CD4-positive, alpha-beta T cell (primary cell): ENCODE measurements at regions not wholly inside any gene's neighbourhood (a gene's known extent, or its start where the extent isn't known, plus 50 kb on each side); places are given as distances from the start of the nearest gene placed in this dataset.

Source experiments
- ATAC-seq: fragments of 200-7000 bp; cut with Tn5 transposase; one replicate; pipeline ENCODE4 v1.10.0; 2022; ENCODE audit warnings: mild to moderate bottlenecking; ENCODE audit not compliant: poor library complexity
- CTCF ChIA-PET: fragments of 350-600 bp; sonication (Branson Sonifier 250); formaldehyde crosslinking; loops from one replicate; lab custom pipeline; 2021; ENCODE audit warnings: antibody characterized with exemption, inconsistent platforms; lab: Charles Lee
- POLR2A ChIA-PET: fragments of 350-600 bp; sonication (Branson Sonifier 250); formaldehyde crosslinking; loops from one replicate; lab custom pipeline; 2021; ENCODE audit warnings: antibody characterized with exemption, inconsistent platforms; lab: Charles Lee
- DNase-seq, 14 experiments: peaks; one replicate each; pipeline ENCODE4 v3.0.0-alpha.2; 2013 to 2020; ENCODE audit warnings: mixed read lengths in 2 of 14
- H3K27ac ChIP-seq, 2 donors: one replicate each; pipeline versions ENCODE4 v1.5.1 to v1.7.0; 2013; ENCODE audit warnings: low read length in 2 of 2, low read depth in 1 of 2, mild to moderate bottlenecking in 1 of 2
- H3K27me3 ChIP-seq, 2 experiments: 1 replicate in 1 of 2; 2 replicates in 1 of 2; pipeline versions ENCODE4 v1.6.1 to v1.7.0; 2013; ENCODE audit warnings: low read length in 2 of 2, control low read depth in 1 of 2, mild to moderate bottlenecking in 1 of 2, moderate library complexity in 1 of 2; ENCODE audit not compliant: insufficient read depth in 2 of 2, control insufficient read depth in 1 of 2
- H3K36me3 ChIP-seq: one replicate; pipeline ENCODE4 v1.6.1; 2013; ENCODE audit warnings: low read length, control low read depth; ENCODE audit not compliant: insufficient read depth
- H3K4me1 ChIP-seq: one replicate; pipeline ENCODE4 v1.6.1; 2013; ENCODE audit warnings: low read length, control low read depth; ENCODE audit not compliant: insufficient read depth
- H3K4me3 ChIP-seq: one replicate; pipeline ENCODE4 v1.5.1; 2013; ENCODE audit warnings: mild to moderate bottlenecking, low read length, moderate library complexity
- H3K9me3 ChIP-seq, 2 experiments: 1 replicate in 1 of 2; 2 replicates in 1 of 2; pipeline versions ENCODE4 v1.6.1 to v1.7.0; 2013; ENCODE audit warnings: low read length in 2 of 2, mild to moderate bottlenecking in 2 of 2, control low read depth in 1 of 2, moderate library complexity in 1 of 2; ENCODE audit not compliant: control insufficient read depth in 1 of 2, insufficient read depth in 1 of 2
- H3K27ac Mint-ChIP-seq: one replicate; pipeline ENCODE4 v1.8.0; 2020; ENCODE audit warnings: mixed read lengths
- H3K27me3 Mint-ChIP-seq: one replicate; pipeline ENCODE4 v1.8.0; 2021; ENCODE audit warnings: mixed read lengths
- H3K36me3 Mint-ChIP-seq: one replicate; pipeline ENCODE4 v1.8.0; 2021; ENCODE audit warnings: low read depth, mixed read lengths
- H3K4me1 Mint-ChIP-seq: one replicate; pipeline ENCODE4 v1.8.0; 2021; ENCODE audit warnings: low read depth, mixed read lengths
- H3K4me3 Mint-ChIP-seq: one replicate; pipeline ENCODE4 v1.8.0; 2020; ENCODE audit warnings: mild to moderate bottlenecking, mixed read lengths
- H3K9me3 Mint-ChIP-seq: one replicate; pipeline ENCODE4 v1.8.0; 2020; ENCODE audit warnings: mixed read lengths
- CTCF ChIP-seq: fragments of 200-600 bp; IDR thresholded peaks from one replicate; pipeline ENCODE4 v1.8.0; 2022; ENCODE audit warnings: antibody characterized with exemption, mild to moderate bottlenecking
- intact Hi-C, 2 experiments: fragments of 100-400 bp; cut with DNase I in 1 of 2; cut with micrococcal nuclease in 1 of 2; formaldehyde crosslinking; loops; one replicate each; pipeline versions ENCODE4 v1.15.1 to v1.9.0; 2023 to 2025; cut with DNase I, micrococcal nuclease

GRCh38 chr21:29396951-29397455 is 98.3 kb downstream of the BACH1 start:
- no peaks in the 10 kb centered on the region for H3K27me3 Mint-ChIP-seq
- H3K27me3 ChIP-seq = no peaks in the 10 kb centered on the region
- H3K36me3 ChIP-seq = no peaks in the 10 kb centered on the region

GRCh38 chr21:29403301-29403700 is 104.6 kb downstream of the BACH1 start:
- ChIA-PET CTCF (no interaction called here), POLR2A (no interaction called here)
- H3K4me3 Mint-ChIP-seq = no peak overlapping the region
- Histone ChIP-seq H3K4me3 (no peak overlapping the region), H3K36me3 (no peaks in the 10 kb centered on the region), H3K27ac (no peak overlapping the region), H3K27me3 (no peaks in the 10 kb centered on the region), H3K4me1 (no peaks in the 10 kb centered on the region), H3K9me3 (no peaks in the 10 kb centered on the region)
- peaks cover 14% of the 10 kb centered on the region for H3K9me3 Mint-ChIP-seq
- intact Hi-C loops = no loop called here
- no peak for ATAC-seq
- DNase-seq = no peak
- H3K27ac Mint-ChIP-seq = no peak overlapping the region
- no peaks in the 10 kb centered on the region for H3K4me1 Mint-ChIP-seq
- no peaks in the 10 kb centered on the region for H3K27me3 Mint-ChIP-seq
- TF ChIP-seq CTCF = no peak
- H3K36me3 Mint-ChIP-seq = peaks cover 21% of the 10 kb centered on the region

More at GRCh38 chr21:29396951-29397455, 98.3 kb downstream of the BACH1 start:
- POLR2A ChIA-PET = no interaction called here
- H3K9me3 ChIP-seq = no peaks in the 10 kb centered on the region
- no peaks in the 10 kb centered on the region for H3K4me1 Mint-ChIP-seq
- H3K4me3 Mint-ChIP-seq = no peak overlapping the region
- DNase-seq = no peak
- H3K27ac ChIP-seq = no peak overlapping the region
- CTCF ChIA-PET = no interaction called here
- peaks cover 11% of the 10 kb centered on the region for H3K9me3 Mint-ChIP-seq
- H3K4me1 ChIP-seq = no peaks in the 10 kb centered on the region
- ATAC-seq = no peak
- no peak overlapping the region for H3K4me3 ChIP-seq
- no peak for TF ChIP-seq CTCF
- intact Hi-C loops = no loop called here
- no peak overlapping the region for H3K27ac Mint-ChIP-seq
- H3K36me3 Mint-ChIP-seq = peaks cover 29% of the 10 kb centered on the region

GRCh38 chr21:29403922-29404538 is 105.3 kb downstream of the BACH1 start:
- Mint-ChIP-seq H3K4me3 (no peak overlapping the region), H3K36me3 (peaks cover 21% of the 10 kb centered on the region), H3K4me1 (no peaks in the 10 kb centered on the region), H3K27me3 (no peaks in the 10 kb centered on the region), H3K27ac (no peak overlapping the region), H3K9me3 (peaks cover 12% of the 10 kb centered on the region)
- ChIA-PET CTCF (no interaction called here), POLR2A (no interaction called here)
- Histone ChIP-seq H3K4me3 (no peak overlapping the region), H3K9me3 (no peaks in the 10 kb centered on the region), H3K27me3 (no peaks in the 10 kb centered on the region), H3K36me3 (no peaks in the 10 kb centered on the region), H3K27ac (no peak overlapping the region), H3K4me1 (no peaks in the 10 kb centered on the region)
- DNase-seq (peak in 3 of 14 experiments; percentile 9 to 47 (median 43)), ATAC-seq (no peak)
- TF ChIP-seq CTCF = no peak
- intact Hi-C loops = no loop called here
